ENCODE measurements at regions not wholly inside any gene's neighbourhood (a gene's known extent, or its start where the extent isn't known, plus 50 kb on each side); places are given as distances from the start of the nearest gene placed in this dataset.

DNA sequence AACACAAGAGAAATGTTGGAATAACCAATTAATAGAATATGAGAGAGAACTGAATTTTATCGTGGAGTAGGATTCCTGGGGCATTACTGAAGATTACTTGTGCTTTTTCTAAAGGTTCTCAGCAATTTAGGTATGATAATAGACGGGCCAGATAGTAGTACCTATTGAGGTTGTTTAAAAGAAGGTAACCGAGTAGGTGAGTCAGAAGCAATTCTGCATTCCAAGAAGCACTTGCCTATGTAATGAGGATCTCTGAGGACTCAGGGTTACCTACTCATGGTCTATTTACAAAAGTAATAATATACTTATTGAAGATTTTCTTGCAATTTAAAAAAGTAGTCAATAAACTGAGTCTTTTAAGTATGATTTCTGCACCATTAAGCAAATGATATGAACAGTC lies 1469.8 kb downstream of the BRINP3 start:
- ChIA-PET CTCF (no interaction called here), POLR2A (no interaction called here)
- no peak for DNase-seq (ENCODE audit: low read depth, low spot score)
- no peak overlapping the region for H3K4me3 ChIP-seq (ENCODE audit: low read depth, low read length)
- TF ChIP-seq, protein P1, sequence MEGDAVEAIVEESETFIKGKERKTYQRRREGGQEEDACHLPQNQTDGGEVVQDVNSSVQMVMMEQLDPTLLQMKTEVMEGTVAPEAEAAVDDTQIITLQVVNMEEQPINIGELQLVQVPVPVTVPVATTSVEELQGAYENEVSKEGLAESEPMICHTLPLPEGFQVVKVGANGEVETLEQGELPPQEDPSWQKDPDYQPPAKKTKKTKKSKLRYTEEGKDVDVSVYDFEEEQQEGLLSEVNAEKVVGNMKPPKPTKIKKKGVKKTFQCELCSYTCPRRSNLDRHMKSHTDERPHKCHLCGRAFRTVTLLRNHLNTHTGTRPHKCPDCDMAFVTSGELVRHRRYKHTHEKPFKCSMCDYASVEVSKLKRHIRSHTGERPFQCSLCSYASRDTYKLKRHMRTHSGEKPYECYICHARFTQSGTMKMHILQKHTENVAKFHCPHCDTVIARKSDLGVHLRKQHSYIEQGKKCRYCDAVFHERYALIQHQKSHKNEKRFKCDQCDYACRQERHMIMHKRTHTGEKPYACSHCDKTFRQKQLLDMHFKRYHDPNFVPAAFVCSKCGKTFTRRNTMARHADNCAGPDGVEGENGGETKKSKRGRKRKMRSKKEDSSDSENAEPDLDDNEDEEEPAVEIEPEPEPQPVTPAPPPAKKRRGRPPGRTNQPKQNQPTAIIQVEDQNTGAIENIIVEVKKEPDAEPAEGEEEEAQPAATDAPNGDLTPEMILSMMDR (IDR thresholded peaks at IDR 0.05; ENCODE audit: insufficient read depth, low read length, missing control alignments), result no peak

DNA sequence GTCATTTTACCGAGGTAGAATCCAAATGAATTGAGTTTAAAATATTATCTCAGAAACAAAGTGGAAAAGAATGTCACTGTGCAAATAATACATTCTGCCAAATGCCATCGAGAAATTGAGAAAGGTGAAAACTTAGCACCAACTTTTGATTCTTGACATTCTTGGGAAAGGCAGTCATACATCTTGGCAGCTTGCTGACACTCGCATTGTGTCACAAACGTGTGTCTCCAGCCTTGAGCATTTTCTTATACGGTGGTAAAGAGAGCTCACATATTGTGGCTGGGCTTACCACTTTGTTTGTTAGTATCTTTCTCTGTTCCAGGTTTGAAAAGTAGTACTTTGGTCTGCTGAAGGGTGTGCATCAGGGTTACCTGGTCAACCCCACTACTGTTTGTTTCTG lies 1456.1 kb downstream of the BRINP3 start:
- ChIA-PET POLR2A (no interaction called here), CTCF (no interaction called here)
- TF ChIP-seq, protein P1 (IDR thresholded peaks at IDR 0.05; ENCODE audit: insufficient read depth, low read length, missing control alignments), result no peak
- no peak for DNase-seq (ENCODE audit: low read depth, low spot score)
- no peak overlapping the region for H3K4me3 ChIP-seq (ENCODE audit: low read depth, low read length)

DNA sequence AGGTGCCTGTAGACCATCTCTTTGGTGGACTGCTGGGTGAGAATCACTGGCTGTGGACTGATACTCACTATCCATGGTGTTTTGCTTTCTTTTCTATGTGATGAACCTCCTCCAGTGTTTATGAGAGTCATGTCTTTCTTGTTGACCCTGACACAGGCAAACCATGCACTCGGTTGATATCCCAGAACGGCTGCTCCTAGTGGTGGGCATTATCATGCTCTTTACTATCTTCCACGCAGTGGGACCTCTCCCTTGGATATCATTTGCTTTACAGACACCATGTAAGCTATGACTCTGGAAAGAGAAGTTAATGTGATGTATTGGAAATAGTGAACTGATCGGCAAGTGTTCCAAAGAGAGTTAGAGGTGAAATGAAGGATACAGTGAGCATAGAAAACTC lies 1455.6 kb downstream of the BRINP3 start:
- POLR2A ChIA-PET, result no interaction called here
- CTCF ChIA-PET, result no interaction called here
- no peak overlapping the region for H3K4me3 ChIP-seq (ENCODE audit: low read depth, low read length)
- DNase-seq (ENCODE audit: low read depth, low spot score), result no peak
- TF ChIP-seq, protein P1 (IDR thresholded peaks at IDR 0.05; ENCODE audit: insufficient read depth, low read length, missing control alignments), result no peak

DNA sequence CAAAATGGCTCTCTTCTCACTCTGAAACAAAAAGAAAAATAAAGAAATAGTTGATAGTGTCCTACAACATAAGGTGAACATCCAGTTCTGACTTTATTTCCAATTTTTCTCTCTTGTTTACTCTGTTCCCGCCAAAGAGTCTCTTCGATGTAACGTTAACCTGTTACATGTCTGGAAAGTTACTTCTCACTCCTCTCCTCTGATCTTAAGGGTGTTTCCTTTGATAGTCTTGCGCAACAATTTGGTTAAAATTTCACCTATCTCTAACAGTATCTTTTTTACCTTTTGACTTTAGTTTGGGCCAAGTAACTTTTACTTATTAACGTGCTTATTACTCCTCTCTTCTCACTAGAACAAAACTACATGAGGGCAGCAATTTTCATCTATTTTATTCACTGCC lies 1450.2 kb downstream of the BRINP3 start:
- ChIA-PET CTCF (no interaction called here), POLR2A (no interaction called here)
- TF ChIP-seq, protein P1 (IDR thresholded peaks at IDR 0.05; ENCODE audit: insufficient read depth, low read length, missing control alignments), result no peak
- H3K4me3 ChIP-seq (ENCODE audit: low read depth, low read length), result no peak overlapping the region
- no peak for DNase-seq (ENCODE audit: low read depth, low spot score)

DNA sequence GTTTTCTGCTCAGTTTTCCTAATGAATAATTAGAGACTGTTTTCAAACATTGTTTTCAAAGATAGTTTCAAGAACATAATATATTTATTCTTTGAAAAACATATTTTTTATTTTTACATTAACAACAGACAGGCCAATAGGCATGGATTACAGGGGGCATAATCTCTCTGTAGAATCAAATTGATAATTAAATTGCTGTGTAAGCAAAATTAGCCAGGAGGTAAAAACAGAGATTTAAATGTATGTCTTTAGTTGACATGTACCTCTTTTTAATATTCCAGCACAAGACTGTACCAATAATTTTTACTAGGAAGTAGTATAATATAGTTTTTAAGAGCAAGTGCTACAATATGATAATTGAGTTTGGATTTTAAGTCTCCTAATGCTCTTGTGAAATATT lies 1444.5 kb downstream of the BRINP3 start:
- no peak for DNase-seq (ENCODE audit: low read depth, low spot score)
- POLR2A ChIA-PET, result no interaction called here
- H3K4me3 ChIP-seq (ENCODE audit: low read depth, low read length), result no peak overlapping the region
- CTCF ChIA-PET, result no interaction called here
- TF ChIP-seq, protein P1 (IDR thresholded peaks at IDR 0.05; ENCODE audit: insufficient read depth, low read length, missing control alignments), result no peak

DNA sequence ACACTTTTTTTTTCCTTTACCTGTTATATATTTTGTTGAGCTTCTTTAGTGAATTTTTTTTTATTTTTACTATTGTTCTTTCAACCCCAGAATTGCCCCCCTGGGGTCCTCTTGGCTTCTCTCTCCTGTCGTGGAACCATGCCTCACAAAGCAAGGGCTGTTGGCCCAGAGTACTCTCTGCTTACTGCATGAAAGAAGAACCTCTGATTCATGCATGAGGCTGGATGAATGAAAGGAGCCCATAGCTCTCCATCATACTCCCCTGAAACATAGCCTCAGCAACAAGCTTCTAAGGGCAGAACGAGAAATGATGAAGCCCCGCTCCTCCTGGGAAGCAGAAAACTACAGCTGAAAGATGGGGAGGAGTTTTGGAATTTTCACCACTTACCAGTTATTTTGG lies 1441.0 kb downstream of the BRINP3 start:
- ChIA-PET POLR2A (no interaction called here), CTCF (no interaction called here)
- H3K4me3 ChIP-seq (ENCODE audit: low read depth, low read length), result no peak overlapping the region
- DNase-seq (ENCODE audit: low read depth, low spot score), result no peak
- TF ChIP-seq, protein P1 (IDR thresholded peaks at IDR 0.05; ENCODE audit: insufficient read depth, low read length, missing control alignments), result no peak
